ENCODE measurements at regions not wholly inside any gene's neighbourhood (a gene's known extent, or its start where the extent isn't known, plus 50 kb on each side); places are given as distances from the start of the nearest gene placed in this dataset.

GRCh38 chr11:116544721-116545120 is 228.1 kb downstream of the BUD13 start:
- Histone ChIP-seq H3K4me2 (ENCODE audit: unreplicated experiment) (no peak overlapping the region), H2AFZ (no peak overlapping the region), H3F3A (ENCODE audit: insufficient read depth) (no peaks in the 10 kb centered on the region), H3K79me2 (ENCODE audit: insufficient read depth) (no peaks in the 10 kb centered on the region), H3K9ac (no peak overlapping the region), H3K4me3 (no peak overlapping the region), H3K27me3 (replicated peaks; ENCODE audit: insufficient read depth) (0 out of 2 replicates have a peak, but pooled peaks cover 4% of the 10 kb centered on the region), H3K27ac (no peak overlapping the region), H3K9me3 (ENCODE audit: low read depth) (no peaks in the 10 kb centered on the region), H3K36me3 (ENCODE audit: low read depth) (no peaks in the 10 kb centered on the region), H3K4me1 (ENCODE audit: insufficient read depth) (no peaks in the 10 kb centered on the region), H4K20me1 (ENCODE audit: insufficient read depth) (no peaks in the 10 kb centered on the region), H3K9me2 (ENCODE audit: insufficient read depth) (no peaks in the 10 kb centered on the region)
- DNase-seq = no peak
- in situ Hi-C loops (cut with MboI) = no loop called here
- 28% methylated on average over 10 of the region's 10 CpGs for WGBS, 2 experiments (ENCODE audit: low coverage in 1 of 2, low lambda C conversion rate in 2 of 2, missing lambda C conversion rate in 2 of 2)
- no peak for TF ChIP-seq EZH2phosphoT487 (IDR thresholded peaks at IDR 0.05; ENCODE audit: insufficient read depth, low read depth)
- TF ChIP-seq EZH2 (IDR thresholded peaks at IDR 0.05; ENCODE audit: insufficient read depth, poor library complexity, severe bottlenecking) = no peak

- no peak overlapping the region for H3K4me2 ChIP-seq (ENCODE audit: unreplicated experiment)
- no peaks in the 10 kb centered on the region for H3K9me2 ChIP-seq (ENCODE audit: insufficient read depth)
Observed at GRCh38 chr11:116543911-116544475, 228.8 kb downstream of the BUD13 start.

GRCh38 chr11:116543099-116543498 is 229.7 kb downstream of the BUD13 start:
- Histone ChIP-seq H2AFZ (no peak overlapping the region), H3K9ac (no peak overlapping the region), H3K79me2 (ENCODE audit: insufficient read depth) (no peaks in the 10 kb centered on the region), H3K27me3 (replicated peaks; ENCODE audit: insufficient read depth) (peaks cover 4% of the 10 kb centered on the region; the same call in 1 of the 2 replicates), H3K4me3 (no peak overlapping the region), H4K20me1 (ENCODE audit: insufficient read depth) (no peaks in the 10 kb centered on the region), H3K4me2 (ENCODE audit: unreplicated experiment) (no peak overlapping the region), H3K9me3 (ENCODE audit: low read depth) (no peaks in the 10 kb centered on the region), H3K4me1 (ENCODE audit: insufficient read depth) (no peaks in the 10 kb centered on the region), H3K27ac (no peak overlapping the region), H3K36me3 (ENCODE audit: low read depth) (no peaks in the 10 kb centered on the region), H3F3A (ENCODE audit: insufficient read depth) (no peaks in the 10 kb centered on the region), H3K9me2 (ENCODE audit: insufficient read depth) (no peaks in the 10 kb centered on the region)
- TF ChIP-seq EZH2 (IDR thresholded peaks at IDR 0.05; ENCODE audit: insufficient read depth, poor library complexity, severe bottlenecking) (no peak), EZH2phosphoT487 (IDR thresholded peaks at IDR 0.05; ENCODE audit: insufficient read depth, low read depth) (no peak)
- no peak for DNase-seq
- in situ Hi-C loops (cut with MboI) = no loop called here
- WGBS, 2 experiments (ENCODE audit: low coverage in 1 of 2, low lambda C conversion rate in 2 of 2, missing lambda C conversion rate in 2 of 2) = 13 to 16% methylated on average over 4 of the region's 4 CpGs

More at GRCh38 chr11:116543911-116544475, 228.8 kb downstream of the BUD13 start:
- no peaks in the 10 kb centered on the region for H3K36me3 ChIP-seq (ENCODE audit: low read depth)
- TF ChIP-seq EZH2 (IDR thresholded peaks at IDR 0.05; ENCODE audit: insufficient read depth, poor library complexity, severe bottlenecking) = no peak
- no peak for TF ChIP-seq EZH2phosphoT487 (IDR thresholded peaks at IDR 0.05; ENCODE audit: insufficient read depth, low read depth)
- H3F3A ChIP-seq (ENCODE audit: insufficient read depth) = no peaks in the 10 kb centered on the region
- in situ Hi-C loops (cut with MboI) = no loop called here
- no peak overlapping the region for H2AFZ ChIP-seq
- H3K27ac ChIP-seq = no peak overlapping the region
- H3K79me2 ChIP-seq (ENCODE audit: insufficient read depth) = no peaks in the 10 kb centered on the region
- no peak for DNase-seq
- 35 to 40% methylated on average over 4 of the region's 4 CpGs for WGBS, 2 experiments (ENCODE audit: low coverage in 1 of 2, low lambda C conversion rate in 2 of 2, missing lambda C conversion rate in 2 of 2)
- H3K4me3 ChIP-seq = no peak overlapping the region
- 0 out of 2 replicates have a peak, but pooled peaks cover 4% of the 10 kb centered on the region for H3K27me3 ChIP-seq (replicated peaks; ENCODE audit: insufficient read depth)
- no peaks in the 10 kb centered on the region for H3K4me1 ChIP-seq (ENCODE audit: insufficient read depth)
- no peaks in the 10 kb centered on the region for H4K20me1 ChIP-seq (ENCODE audit: insufficient read depth)
- H3K9me3 ChIP-seq (ENCODE audit: low read depth) = no peaks in the 10 kb centered on the region
- no peak overlapping the region for H3K9ac ChIP-seq

- in situ Hi-C loops (cut with MboI) = no loop called here
- TF ChIP-seq EZH2 (IDR thresholded peaks at IDR 0.05; ENCODE audit: insufficient read depth, poor library complexity, severe bottlenecking) (no peak), EZH2phosphoT487 (IDR thresholded peaks at IDR 0.05; ENCODE audit: insufficient read depth, low read depth) (no peak)
- no peaks in the 10 kb centered on the region for H3K79me2 ChIP-seq (ENCODE audit: insufficient read depth)
- no peak overlapping the region for H2AFZ ChIP-seq
- WGBS, 2 experiments (ENCODE audit: low coverage in 1 of 2, low lambda C conversion rate in 2 of 2, missing lambda C conversion rate in 2 of 2) = 37 to 40% methylated on average over 6 of the region's 6 CpGs
- H3K9me3 ChIP-seq (ENCODE audit: low read depth) = no peaks in the 10 kb centered on the region
- H4K20me1 ChIP-seq (ENCODE audit: insufficient read depth) = no peaks in the 10 kb centered on the region
- DNase-seq = no peak
- H3K27ac ChIP-seq = no peak overlapping the region
- no peaks in the 10 kb centered on the region for H3K4me1 ChIP-seq (ENCODE audit: insufficient read depth)
- no peak overlapping the region for H3K9ac ChIP-seq
- peaks cover 5% of the 10 kb centered on the region; the same call in 1 of the 2 replicates for H3K27me3 ChIP-seq (replicated peaks; ENCODE audit: insufficient read depth)
- no peaks in the 10 kb centered on the region for H3K9me2 ChIP-seq (ENCODE audit: insufficient read depth)
- H3K4me2 ChIP-seq (ENCODE audit: unreplicated experiment) = no peak overlapping the region
- H3K4me3 ChIP-seq = no peak overlapping the region
- H3K36me3 ChIP-seq (ENCODE audit: low read depth) = no peaks in the 10 kb centered on the region
- H3F3A ChIP-seq (ENCODE audit: insufficient read depth) = no peaks in the 10 kb centered on the region
Observed at GRCh38 chr11:116542406-116542805, 230.4 kb downstream of the BUD13 start.

Measured in GM23248 (cell line).